ENCODE measurements at regions not wholly inside any gene's neighbourhood (a gene's known extent, or its start where the extent isn't known, plus 50 kb on each side); places are given as distances from the start of the nearest gene placed in this dataset.

DNA sequence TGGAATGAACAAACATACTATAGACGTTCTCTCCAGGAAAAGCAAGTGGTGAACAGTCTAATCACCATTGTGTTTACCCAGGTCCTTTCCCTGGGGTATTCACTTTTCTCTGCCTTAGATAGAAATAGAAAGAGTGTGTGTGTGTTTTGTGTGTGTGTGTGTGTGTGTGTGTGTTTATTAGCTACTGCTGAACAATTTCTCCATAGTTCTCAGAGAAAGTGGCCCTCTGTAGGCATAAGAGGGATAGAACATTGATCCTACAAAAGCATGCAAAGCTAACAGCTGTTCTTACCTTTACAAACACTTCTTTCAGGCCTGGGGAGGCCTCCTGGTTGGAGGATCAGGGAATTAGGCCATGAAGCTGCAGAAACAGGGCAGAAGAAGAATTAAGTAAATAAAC is 665.7 kb upstream of the TBX3 start:
- TF ChIP-seq ZFP3 (CRISPR knock-in tag; IDR thresholded peaks at IDR 0.05) (no peak), ZNF70 (CRISPR knock-in tag; IDR thresholded peaks at IDR 0.05) (no peak), ZNF8 (CRISPR knock-in tag; IDR thresholded peaks at IDR 0.05) (no peak), OSR1 (CRISPR knock-in tag; IDR thresholded peaks at IDR 0.05) (no peak), BACH2 (CRISPR knock-in tag; IDR thresholded peaks at IDR 0.05; ENCODE audit: borderline replicate concordance) (no peak), ZC3H10 (CRISPR knock-in tag; IDR thresholded peaks at IDR 0.05) (no peak), ISL1 (CRISPR knock-in tag; IDR thresholded peaks at IDR 0.05) (no peak), TOX (CRISPR knock-in tag; IDR thresholded peaks at IDR 0.05; ENCODE audit: borderline replicate concordance) (no peak)
- ATAC-seq = no peak

DNA sequence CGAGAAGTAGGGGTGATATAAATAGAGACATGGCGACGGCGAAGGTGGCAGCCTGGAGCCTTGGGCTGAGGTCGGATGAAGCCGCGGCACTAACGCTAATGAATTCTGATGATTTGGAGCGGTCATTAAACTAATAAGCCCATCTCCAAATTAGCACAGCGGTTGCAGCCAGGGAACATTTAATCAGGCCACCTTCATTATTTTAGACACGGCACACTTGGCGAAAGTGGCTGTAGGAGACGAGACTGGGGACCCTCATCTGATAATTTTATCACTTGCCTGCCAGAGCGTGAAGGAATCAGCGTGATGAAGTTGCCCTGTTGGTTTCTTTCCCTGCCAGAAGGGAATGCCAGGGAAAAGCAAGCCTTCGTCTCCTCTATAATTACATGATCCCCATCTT is 664.3 kb upstream of the TBX3 start:
- ATAC-seq = no peak
- TF ChIP-seq GLIS3 (CRISPR knock-in tag; IDR thresholded peaks at IDR 0.05) (no peak), TOX (CRISPR knock-in tag; IDR thresholded peaks at IDR 0.05; ENCODE audit: borderline replicate concordance) (no peak), OSR1 (CRISPR knock-in tag; IDR thresholded peaks at IDR 0.05) (no peak), BACH2 (CRISPR knock-in tag; IDR thresholded peaks at IDR 0.05; ENCODE audit: borderline replicate concordance) (no peak), ZNF565 (CRISPR knock-in tag; conservative IDR thresholded peaks at IDR 0.05; ENCODE audit: low read depth) (no peak), PPARA (CRISPR knock-in tag; IDR thresholded peaks at IDR 0.05; ENCODE audit: borderline replicate concordance) (no peak), TCF4 (CRISPR knock-in tag; IDR thresholded peaks at IDR 0.05; ENCODE audit: borderline replicate concordance) (no peak), ZFP3 (CRISPR knock-in tag; IDR thresholded peaks at IDR 0.05) (no peak), ZNF70 (CRISPR knock-in tag; IDR thresholded peaks at IDR 0.05) (no peak), RARB (CRISPR knock-in tag; IDR thresholded peaks at IDR 0.05) (no peak), ESRRG (CRISPR knock-in tag; IDR thresholded peaks at IDR 0.05) (no peak), ARNTL (CRISPR knock-in tag; IDR thresholded peaks at IDR 0.05; ENCODE audit: borderline replicate concordance, low read depth) (no peak), ZC3H10 (CRISPR knock-in tag; IDR thresholded peaks at IDR 0.05) (no peak)
- TF ChIP-seq, protein P1, sequence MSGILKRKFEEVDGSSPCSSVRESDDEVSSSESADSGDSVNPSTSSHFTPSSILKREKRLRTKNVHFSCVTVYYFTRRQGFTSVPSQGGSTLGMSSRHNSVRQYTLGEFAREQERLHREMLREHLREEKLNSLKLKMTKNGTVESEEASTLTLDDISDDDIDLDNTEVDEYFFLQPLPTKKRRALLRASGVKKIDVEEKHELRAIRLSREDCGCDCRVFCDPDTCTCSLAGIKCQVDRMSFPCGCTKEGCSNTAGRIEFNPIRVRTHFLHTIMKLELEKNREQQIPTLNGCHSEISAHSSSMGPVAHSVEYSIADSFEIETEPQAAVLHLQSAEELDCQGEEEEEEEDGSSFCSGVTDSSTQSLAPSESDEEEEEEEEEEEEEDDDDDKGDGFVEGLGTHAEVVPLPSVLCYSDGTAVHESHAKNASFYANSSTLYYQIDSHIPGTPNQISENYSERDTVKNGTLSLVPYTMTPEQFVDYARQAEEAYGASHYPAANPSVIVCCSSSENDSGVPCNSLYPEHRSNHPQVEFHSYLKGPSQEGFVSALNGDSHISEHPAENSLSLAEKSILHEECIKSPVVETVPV (CRISPR knock-in tag; IDR thresholded peaks at IDR 0.05) = no peak
- TF ChIP-seq, protein P2, sequence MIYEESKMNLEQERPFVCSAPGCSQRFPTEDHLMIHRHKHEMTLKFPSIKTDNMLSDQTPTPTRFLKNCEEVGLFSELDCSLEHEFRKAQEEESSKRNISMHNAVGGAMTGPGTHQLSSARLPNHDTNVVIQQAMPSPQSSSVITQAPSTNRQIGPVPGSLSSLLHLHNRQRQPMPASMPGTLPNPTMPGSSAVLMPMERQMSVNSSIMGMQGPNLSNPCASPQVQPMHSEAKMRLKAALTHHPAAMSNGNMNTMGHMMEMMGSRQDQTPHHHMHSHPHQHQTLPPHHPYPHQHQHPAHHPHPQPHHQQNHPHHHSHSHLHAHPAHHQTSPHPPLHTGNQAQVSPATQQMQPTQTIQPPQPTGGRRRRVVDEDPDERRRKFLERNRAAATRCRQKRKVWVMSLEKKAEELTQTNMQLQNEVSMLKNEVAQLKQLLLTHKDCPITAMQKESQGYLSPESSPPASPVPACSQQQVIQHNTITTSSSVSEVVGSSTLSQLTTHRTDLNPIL (CRISPR knock-in tag; IDR thresholded peaks at IDR 0.05; ENCODE audit: low read depth) = no peak
- TF ChIP-seq, protein P3, sequence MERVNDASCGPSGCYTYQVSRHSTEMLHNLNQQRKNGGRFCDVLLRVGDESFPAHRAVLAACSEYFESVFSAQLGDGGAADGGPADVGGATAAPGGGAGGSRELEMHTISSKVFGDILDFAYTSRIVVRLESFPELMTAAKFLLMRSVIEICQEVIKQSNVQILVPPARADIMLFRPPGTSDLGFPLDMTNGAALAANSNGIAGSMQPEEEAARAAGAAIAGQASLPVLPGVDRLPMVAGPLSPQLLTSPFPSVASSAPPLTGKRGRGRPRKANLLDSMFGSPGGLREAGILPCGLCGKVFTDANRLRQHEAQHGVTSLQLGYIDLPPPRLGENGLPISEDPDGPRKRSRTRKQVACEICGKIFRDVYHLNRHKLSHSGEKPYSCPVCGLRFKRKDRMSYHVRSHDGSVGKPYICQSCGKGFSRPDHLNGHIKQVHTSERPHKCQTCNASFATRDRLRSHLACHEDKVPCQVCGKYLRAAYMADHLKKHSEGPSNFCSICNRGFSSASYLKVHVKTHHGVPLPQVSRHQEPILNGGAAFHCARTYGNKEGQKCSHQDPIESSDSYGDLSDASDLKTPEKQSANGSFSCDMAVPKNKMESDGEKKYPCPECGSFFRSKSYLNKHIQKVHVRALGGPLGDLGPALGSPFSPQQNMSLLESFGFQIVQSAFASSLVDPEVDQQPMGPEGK (CRISPR knock-in tag; IDR thresholded peaks at IDR 0.05; ENCODE audit: borderline replicate concordance) = no peak
- TF ChIP-seq, protein P4, sequence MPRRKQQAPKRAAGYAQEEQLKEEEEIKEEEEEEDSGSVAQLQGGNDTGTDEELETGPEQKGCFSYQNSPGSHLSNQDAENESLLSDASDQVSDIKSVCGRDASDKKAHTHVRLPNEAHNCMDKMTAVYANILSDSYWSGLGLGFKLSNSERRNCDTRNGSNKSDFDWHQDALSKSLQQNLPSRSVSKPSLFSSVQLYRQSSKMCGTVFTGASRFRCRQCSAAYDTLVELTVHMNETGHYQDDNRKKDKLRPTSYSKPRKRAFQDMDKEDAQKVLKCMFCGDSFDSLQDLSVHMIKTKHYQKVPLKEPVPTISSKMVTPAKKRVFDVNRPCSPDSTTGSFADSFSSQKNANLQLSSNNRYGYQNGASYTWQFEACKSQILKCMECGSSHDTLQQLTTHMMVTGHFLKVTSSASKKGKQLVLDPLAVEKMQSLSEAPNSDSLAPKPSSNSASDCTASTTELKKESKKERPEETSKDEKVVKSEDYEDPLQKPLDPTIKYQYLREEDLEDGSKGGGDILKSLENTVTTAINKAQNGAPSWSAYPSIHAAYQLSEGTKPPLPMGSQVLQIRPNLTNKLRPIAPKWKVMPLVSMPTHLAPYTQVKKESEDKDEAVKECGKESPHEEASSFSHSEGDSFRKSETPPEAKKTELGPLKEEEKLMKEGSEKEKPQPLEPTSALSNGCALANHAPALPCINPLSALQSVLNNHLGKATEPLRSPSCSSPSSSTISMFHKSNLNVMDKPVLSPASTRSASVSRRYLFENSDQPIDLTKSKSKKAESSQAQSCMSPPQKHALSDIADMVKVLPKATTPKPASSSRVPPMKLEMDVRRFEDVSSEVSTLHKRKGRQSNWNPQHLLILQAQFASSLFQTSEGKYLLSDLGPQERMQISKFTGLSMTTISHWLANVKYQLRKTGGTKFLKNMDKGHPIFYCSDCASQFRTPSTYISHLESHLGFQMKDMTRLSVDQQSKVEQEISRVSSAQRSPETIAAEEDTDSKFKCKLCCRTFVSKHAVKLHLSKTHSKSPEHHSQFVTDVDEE (CRISPR knock-in tag; IDR thresholded peaks at IDR 0.05) = no peak
- TF ChIP-seq, protein P5, sequence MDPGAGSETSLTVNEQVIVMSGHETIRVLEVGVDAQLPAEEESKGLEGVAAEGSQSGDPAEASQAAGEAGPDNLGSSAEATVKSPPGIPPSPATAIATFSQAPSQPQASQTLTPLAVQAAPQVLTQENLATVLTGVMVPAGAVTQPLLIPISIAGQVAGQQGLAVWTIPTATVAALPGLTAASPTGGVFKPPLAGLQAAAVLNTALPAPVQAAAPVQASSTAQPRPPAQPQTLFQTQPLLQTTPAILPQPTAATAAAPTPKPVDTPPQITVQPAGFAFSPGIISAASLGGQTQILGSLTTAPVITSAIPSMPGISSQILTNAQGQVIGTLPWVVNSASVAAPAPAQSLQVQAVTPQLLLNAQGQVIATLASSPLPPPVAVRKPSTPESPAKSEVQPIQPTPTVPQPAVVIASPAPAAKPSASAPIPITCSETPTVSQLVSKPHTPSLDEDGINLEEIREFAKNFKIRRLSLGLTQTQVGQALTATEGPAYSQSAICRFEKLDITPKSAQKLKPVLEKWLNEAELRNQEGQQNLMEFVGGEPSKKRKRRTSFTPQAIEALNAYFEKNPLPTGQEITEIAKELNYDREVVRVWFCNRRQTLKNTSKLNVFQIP (CRISPR knock-in tag; IDR thresholded peaks at IDR 0.05; ENCODE audit: borderline replicate concordance, low read depth) = no peak

DNA sequence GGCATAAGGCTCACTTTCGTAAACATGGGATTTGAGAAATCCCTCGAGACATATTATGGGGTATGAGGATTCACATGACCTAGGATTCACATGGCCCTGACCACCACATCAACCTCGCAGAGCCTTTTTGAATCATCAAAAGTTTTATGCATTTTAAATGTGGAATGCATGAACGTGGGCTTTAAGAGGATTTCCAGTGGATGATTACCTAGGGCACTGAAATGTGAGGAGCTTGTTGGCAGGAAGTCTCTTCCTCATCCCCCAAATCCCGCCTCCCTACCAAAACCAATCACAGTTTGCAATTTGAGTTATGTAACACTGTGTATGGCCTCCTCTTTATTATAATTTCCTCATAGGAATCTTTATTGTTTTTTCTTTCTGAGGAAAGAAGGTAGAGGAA is 659.6 kb upstream of the TBX3 start:
- ATAC-seq = no peak
- TF ChIP-seq TOX (CRISPR knock-in tag; IDR thresholded peaks at IDR 0.05; ENCODE audit: borderline replicate concordance) = no peak
- no peak for TF ChIP-seq ZFP30 (CRISPR knock-in tag; IDR thresholded peaks at IDR 0.05)
- TF ChIP-seq, protein P4 (CRISPR knock-in tag; IDR thresholded peaks at IDR 0.05) = no peak
- no peak for TF ChIP-seq RARB (CRISPR knock-in tag; IDR thresholded peaks at IDR 0.05)
- TF ChIP-seq TCF4 (CRISPR knock-in tag; IDR thresholded peaks at IDR 0.05; ENCODE audit: borderline replicate concordance) = no peak
- no peak for TF ChIP-seq CSDC2 (CRISPR knock-in tag; IDR thresholded peaks at IDR 0.05)
- no peak for TF ChIP-seq ISL1 (CRISPR knock-in tag; IDR thresholded peaks at IDR 0.05)
- TF ChIP-seq, protein P2 (CRISPR knock-in tag; IDR thresholded peaks at IDR 0.05; ENCODE audit: low read depth) = no peak
